ENCODE measurements at regions not wholly inside any gene's neighbourhood (a gene's known extent, or its start where the extent isn't known, plus 50 kb on each side); places are given as distances from the start of the nearest gene placed in this dataset.
"Not testable (repeated sequence)": the region's sequence is repeated elsewhere in the genome, so short reads cannot be mapped to it uniquely, and the experiment has no call there.

DNA sequence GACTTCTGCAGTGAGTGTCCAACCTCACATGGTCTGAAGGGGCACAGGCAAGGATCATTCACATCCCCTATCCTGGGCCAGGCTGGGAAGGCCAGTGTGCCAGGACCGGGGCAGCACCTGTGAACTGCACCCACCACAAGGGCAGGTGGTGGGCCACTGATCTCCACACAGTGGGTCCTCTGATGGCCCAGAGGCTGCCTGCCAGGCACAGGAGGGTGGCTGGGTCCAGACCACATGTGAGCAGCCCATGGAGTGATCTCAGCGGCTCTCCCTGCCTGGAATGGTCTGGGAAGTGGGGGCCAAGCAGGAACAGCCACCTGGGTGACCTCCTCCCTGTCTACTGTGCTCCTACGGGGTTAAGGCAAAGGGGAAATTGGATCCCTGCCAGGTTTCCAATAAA lies 508.5 kb downstream of the FOXD4L4 start:
- not testable (repeated sequence) for H3K4me2 ChIP-seq; H4K20me1 ChIP-seq (ENCODE audit: insufficient read depth); H3K9ac ChIP-seq; H3K27me3 ChIP-seq (ENCODE audit: insufficient read depth, low read depth); H3K36me3 ChIP-seq (ENCODE audit: insufficient read depth); H3K4me3 ChIP-seq (IDR thresholded peaks at IDR 0.05; ENCODE audit: insufficient read depth, low read depth, low read length); H2AFZ ChIP-seq (ENCODE audit: low read depth); H3K4me1 ChIP-seq (ENCODE audit: low read depth, poor library complexity, severe bottlenecking); H3K79me2 ChIP-seq (ENCODE audit: insufficient read depth, low read depth); H3K27ac ChIP-seq

DNA sequence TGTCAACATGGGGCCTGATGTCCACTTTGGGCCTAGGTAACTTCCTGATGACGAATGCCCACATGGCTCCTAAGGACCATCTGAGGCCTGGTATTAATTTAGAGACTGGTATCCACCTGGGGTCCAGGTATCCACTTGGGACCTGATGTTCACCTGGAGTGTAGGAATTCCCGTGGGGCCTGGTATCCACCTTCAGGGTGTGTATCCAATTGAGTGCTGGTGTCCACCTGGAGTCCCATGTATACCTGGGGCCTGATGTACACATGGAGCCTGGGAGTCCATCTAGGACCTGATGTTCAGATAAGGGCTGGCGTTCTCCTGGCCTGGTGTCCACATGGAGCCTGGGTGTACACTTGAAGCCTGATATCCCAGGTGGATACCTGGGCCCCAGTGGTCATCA lies 520.6 kb downstream of the FOXD4L4 start:
- H3K36me3 ChIP-seq (ENCODE audit: insufficient read depth); H3K79me2 ChIP-seq (ENCODE audit: insufficient read depth, low read depth); H3K9ac ChIP-seq; H2AFZ ChIP-seq (ENCODE audit: low read depth); H3K4me3 ChIP-seq (IDR thresholded peaks at IDR 0.05; ENCODE audit: insufficient read depth, low read depth, low read length); H3K4me1 ChIP-seq (ENCODE audit: low read depth, poor library complexity, severe bottlenecking); H4K20me1 ChIP-seq (ENCODE audit: insufficient read depth); H3K27ac ChIP-seq; H3K4me2 ChIP-seq; H3K27me3 ChIP-seq (ENCODE audit: insufficient read depth, low read depth): not testable (repeated sequence)

DNA sequence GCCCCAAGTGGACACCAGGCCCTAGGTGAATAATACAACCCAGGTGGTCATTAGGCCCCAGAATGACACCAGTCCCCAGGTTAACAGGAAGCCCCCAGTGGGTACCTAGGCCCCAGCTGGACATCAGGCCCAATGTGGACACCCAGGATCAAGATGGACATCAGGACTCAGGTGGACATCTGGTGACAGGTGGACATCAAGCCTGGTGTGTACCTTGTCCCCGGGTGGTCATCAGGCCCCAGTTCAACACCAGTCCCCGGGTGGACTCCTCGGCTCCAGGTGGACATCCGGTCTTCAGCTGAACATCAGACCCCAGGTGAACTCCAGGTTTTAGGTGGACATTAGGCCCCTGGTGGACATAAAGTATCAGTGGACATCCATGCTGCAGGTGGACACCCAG lies 524.6 kb downstream of the FOXD4L4 start:
- not testable (repeated sequence) for H3K9ac ChIP-seq; H4K20me1 ChIP-seq (ENCODE audit: insufficient read depth); H3K27me3 ChIP-seq (ENCODE audit: insufficient read depth, low read depth); H3K27ac ChIP-seq; H3K79me2 ChIP-seq (ENCODE audit: insufficient read depth, low read depth); H3K4me1 ChIP-seq (ENCODE audit: low read depth, poor library complexity, severe bottlenecking); H3K4me3 ChIP-seq (IDR thresholded peaks at IDR 0.05; ENCODE audit: insufficient read depth, low read depth, low read length); H3K36me3 ChIP-seq (ENCODE audit: insufficient read depth); H3K4me2 ChIP-seq; H2AFZ ChIP-seq (ENCODE audit: low read depth)

DNA sequence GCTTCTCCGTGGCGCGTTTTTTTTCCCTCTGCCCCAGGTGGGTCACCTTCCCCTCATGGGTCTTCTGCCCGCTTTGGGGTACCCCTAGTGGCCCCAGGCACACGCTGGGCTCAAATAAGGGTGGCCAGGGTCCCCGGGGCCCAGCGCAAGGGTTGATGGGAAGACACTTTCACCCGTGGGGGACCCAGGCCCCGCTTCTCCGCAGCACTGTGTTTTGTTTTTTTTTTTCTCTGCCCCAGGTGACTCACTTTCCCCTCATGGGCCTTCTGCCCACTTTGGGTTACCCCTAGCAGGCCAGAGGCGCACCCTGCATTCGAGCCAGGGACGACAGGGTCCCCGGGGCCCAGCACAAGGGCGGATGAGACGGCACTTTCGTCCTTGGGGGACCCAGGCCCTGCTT lies 526.7 kb downstream of the FOXD4L4 start:
- H2AFZ ChIP-seq (ENCODE audit: low read depth); H3K27me3 ChIP-seq (ENCODE audit: insufficient read depth, low read depth); H3K27ac ChIP-seq; H3K9ac ChIP-seq; H4K20me1 ChIP-seq (ENCODE audit: insufficient read depth); H3K36me3 ChIP-seq (ENCODE audit: insufficient read depth); H3K79me2 ChIP-seq (ENCODE audit: insufficient read depth, low read depth); H3K4me2 ChIP-seq; H3K4me1 ChIP-seq (ENCODE audit: low read depth, poor library complexity, severe bottlenecking); H3K4me3 ChIP-seq (IDR thresholded peaks at IDR 0.05; ENCODE audit: insufficient read depth, low read depth, low read length): not testable (repeated sequence)

DNA sequence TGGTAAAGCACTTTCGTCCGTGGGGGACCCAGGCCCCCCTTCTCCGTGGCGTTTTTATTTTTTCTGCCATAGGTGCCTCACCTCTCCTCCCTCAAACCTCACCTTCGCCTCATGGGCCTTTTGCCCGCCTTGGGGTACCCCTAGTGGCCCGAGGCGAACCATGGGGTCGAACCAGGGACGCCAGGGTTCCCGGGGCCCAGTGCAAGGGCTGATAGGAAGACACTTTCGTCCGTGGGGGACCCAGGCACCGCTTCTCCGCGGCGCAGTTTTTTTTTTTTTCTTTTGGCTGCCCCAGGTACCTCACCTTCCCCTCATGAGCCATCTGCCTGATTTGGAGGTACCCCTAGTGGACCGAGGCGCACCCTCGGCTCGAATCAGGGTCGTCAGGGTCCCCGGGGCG lies 527.8 kb downstream of the FOXD4L4 start:
- H3K27me3 ChIP-seq (ENCODE audit: insufficient read depth, low read depth); H3K4me2 ChIP-seq; H3K36me3 ChIP-seq (ENCODE audit: insufficient read depth); H3K4me3 ChIP-seq (IDR thresholded peaks at IDR 0.05; ENCODE audit: insufficient read depth, low read depth, low read length); H4K20me1 ChIP-seq (ENCODE audit: insufficient read depth); H3K79me2 ChIP-seq (ENCODE audit: insufficient read depth, low read depth); H3K27ac ChIP-seq; H3K9ac ChIP-seq; H3K4me1 ChIP-seq (ENCODE audit: low read depth, poor library complexity, severe bottlenecking); H2AFZ ChIP-seq (ENCODE audit: low read depth): not testable (repeated sequence)

DNA sequence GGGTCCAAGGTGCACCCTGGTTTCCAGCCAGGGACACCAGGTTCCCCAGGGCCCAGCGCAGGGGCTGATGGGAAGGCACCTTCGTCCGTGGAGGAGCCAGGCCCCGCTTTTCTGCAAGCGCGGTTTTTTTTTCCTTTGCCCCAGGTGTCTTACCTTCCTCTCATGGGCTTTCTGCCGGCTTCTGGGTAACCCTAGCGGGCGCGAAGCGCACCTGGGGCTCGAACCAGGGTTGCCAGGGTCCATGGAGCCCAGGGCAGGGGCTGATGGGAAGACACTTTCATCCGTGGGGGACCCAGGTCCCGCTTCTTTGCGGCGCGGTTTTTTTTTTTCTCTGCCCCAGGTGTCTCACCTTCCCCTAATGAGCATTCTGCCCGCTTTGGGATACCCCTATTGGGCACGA lies 529.3 kb downstream of the FOXD4L4 start:
- not testable (repeated sequence) for H3K4me2 ChIP-seq; H3K9ac ChIP-seq; H3K36me3 ChIP-seq (ENCODE audit: insufficient read depth); H3K4me3 ChIP-seq (IDR thresholded peaks at IDR 0.05; ENCODE audit: insufficient read depth, low read depth, low read length); H4K20me1 ChIP-seq (ENCODE audit: insufficient read depth); H3K27ac ChIP-seq; H3K27me3 ChIP-seq (ENCODE audit: insufficient read depth, low read depth); H2AFZ ChIP-seq (ENCODE audit: low read depth); H3K79me2 ChIP-seq (ENCODE audit: insufficient read depth, low read depth); H3K4me1 ChIP-seq (ENCODE audit: low read depth, poor library complexity, severe bottlenecking)

DNA sequence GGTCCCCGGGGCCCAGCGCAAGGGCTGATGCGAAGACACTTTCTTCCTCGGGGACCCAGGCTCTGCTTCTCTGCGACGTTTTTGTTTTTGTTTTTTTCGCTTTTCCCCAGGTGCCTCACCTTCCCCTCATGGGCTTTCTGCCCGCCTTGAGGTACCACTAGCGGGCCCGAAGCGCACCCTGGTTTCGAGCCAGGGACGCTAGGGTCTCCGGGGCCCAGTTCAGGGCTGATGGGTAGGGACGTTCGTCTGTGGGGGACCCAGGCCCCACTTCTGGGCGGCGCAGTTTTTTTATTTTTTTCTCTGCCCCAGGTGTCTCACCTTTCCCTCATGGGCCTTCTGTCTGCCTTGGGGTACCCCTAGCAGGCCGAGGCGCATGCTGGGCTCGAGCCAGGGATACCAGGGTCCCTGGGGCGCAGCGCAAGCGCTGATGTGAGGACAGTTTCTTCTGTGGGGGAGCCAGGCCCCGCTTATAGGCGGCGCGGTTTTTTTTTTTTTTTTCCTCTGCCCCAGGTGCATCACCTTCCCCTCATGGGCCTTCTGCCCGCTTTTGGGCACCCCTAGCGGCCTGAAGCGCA lies 530.0 kb downstream of the FOXD4L4 start:
- not testable (repeated sequence) for H3K27me3 ChIP-seq (ENCODE audit: insufficient read depth, low read depth); H2AFZ ChIP-seq (ENCODE audit: low read depth); H3K36me3 ChIP-seq (ENCODE audit: insufficient read depth); H3K9ac ChIP-seq; H3K4me1 ChIP-seq (ENCODE audit: low read depth, poor library complexity, severe bottlenecking); H3K4me2 ChIP-seq; H4K20me1 ChIP-seq (ENCODE audit: insufficient read depth); H3K79me2 ChIP-seq (ENCODE audit: insufficient read depth, low read depth); H3K27ac ChIP-seq; H3K4me3 ChIP-seq (IDR thresholded peaks at IDR 0.05; ENCODE audit: insufficient read depth, low read depth, low read length)

DNA sequence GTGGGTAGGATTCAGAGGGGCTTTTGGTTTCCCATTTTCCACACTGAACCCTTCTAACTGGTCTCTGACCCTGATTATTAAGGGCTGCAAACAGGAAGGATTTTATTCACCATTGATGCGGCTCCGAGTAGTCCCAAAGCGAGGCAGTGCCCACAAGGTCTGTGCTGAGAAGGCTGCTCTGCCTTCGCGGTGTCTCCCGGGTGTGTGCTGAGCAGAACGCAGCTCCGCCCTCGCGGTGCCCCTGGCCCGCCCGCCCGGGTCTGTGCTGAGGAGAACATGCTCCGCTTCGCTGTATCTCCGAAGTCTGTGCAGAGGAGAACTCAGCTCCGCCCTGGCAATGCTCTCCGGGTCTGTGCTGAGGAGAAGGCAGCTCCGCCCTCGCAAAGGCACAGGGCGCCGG lies 530.7 kb downstream of the FOXD4L4 start:
- not testable (repeated sequence) for H3K4me3 ChIP-seq (IDR thresholded peaks at IDR 0.05; ENCODE audit: insufficient read depth, low read depth, low read length); H2AFZ ChIP-seq (ENCODE audit: low read depth); H3K27me3 ChIP-seq (ENCODE audit: insufficient read depth, low read depth); H3K36me3 ChIP-seq (ENCODE audit: insufficient read depth); H3K4me2 ChIP-seq; H3K4me1 ChIP-seq (ENCODE audit: low read depth, poor library complexity, severe bottlenecking); H3K27ac ChIP-seq; H3K79me2 ChIP-seq (ENCODE audit: insufficient read depth, low read depth); H4K20me1 ChIP-seq (ENCODE audit: insufficient read depth); H3K9ac ChIP-seq

DNA sequence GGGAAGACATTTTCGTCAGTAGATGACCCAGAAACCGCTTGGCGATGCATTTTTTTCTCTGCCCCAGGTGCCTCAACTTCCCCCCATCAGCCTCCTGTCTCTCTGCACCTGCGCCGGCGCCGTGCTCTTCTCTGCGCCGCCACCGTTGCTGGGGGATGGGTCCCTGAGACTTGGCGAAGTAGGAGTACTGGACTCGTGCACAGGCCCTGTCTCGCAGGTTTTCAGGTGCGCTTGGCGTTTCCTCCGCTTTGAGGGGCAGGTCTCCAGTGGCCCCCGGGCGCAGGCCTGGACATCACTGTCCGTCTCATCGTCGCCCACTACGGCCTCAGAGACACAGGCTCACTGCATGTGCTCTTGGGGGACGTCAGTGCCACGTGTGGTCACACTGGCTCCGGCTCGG lies 532.1 kb downstream of the FOXD4L4 start:
- H3K36me3 ChIP-seq (ENCODE audit: insufficient read depth); H3K4me2 ChIP-seq: not testable (repeated sequence)

DNA sequence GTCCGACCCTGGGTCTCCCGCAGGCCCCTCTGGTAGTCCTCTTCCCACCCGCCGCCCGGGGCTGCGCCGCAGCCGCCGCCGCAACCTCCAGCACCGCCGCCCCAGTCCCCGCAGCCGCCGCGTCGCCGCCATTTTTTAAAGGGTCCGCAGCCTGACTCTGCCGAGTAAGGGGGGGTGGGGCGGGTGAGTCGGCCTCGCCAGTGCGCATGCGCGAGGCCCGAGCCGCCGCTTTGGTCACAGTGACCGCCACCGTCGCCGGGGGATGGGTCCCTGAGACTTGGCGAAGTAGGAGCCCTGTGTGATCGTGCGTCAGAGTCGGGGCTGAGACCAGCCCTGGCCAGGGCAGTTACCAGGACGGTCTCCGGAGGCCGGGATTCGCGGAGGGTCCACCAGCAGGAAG lies 532.8 kb downstream of the FOXD4L4 start:
- Histone ChIP-seq H2AFZ (ENCODE audit: low read depth) (peak overlapping the region; percentile 44; the same call in 1 of the 2 replicates), H3K27ac (peak overlapping the region; percentile 52), H3K9ac (peak overlapping the region; percentile 59; the same call in 1 of the 2 replicates)
- not testable (repeated sequence) for H3K4me3 ChIP-seq (IDR thresholded peaks at IDR 0.05; ENCODE audit: insufficient read depth, low read depth, low read length); H3K36me3 ChIP-seq (ENCODE audit: insufficient read depth); H3K4me1 ChIP-seq (ENCODE audit: low read depth, poor library complexity, severe bottlenecking); H3K4me2 ChIP-seq; H3K79me2 ChIP-seq (ENCODE audit: insufficient read depth, low read depth); H3K27me3 ChIP-seq (ENCODE audit: insufficient read depth, low read depth); H4K20me1 ChIP-seq (ENCODE audit: insufficient read depth)

More for the DNA sequence above, 532.1 kb downstream of the FOXD4L4 start:
- H3K27me3 ChIP-seq (ENCODE audit: insufficient read depth, low read depth); H2AFZ ChIP-seq (ENCODE audit: low read depth); H3K4me3 ChIP-seq (IDR thresholded peaks at IDR 0.05; ENCODE audit: insufficient read depth, low read depth, low read length); H4K20me1 ChIP-seq (ENCODE audit: insufficient read depth); H3K79me2 ChIP-seq (ENCODE audit: insufficient read depth, low read depth); H3K9ac ChIP-seq; H3K4me1 ChIP-seq (ENCODE audit: low read depth, poor library complexity, severe bottlenecking); H3K27ac ChIP-seq: not testable (repeated sequence)

DNA sequence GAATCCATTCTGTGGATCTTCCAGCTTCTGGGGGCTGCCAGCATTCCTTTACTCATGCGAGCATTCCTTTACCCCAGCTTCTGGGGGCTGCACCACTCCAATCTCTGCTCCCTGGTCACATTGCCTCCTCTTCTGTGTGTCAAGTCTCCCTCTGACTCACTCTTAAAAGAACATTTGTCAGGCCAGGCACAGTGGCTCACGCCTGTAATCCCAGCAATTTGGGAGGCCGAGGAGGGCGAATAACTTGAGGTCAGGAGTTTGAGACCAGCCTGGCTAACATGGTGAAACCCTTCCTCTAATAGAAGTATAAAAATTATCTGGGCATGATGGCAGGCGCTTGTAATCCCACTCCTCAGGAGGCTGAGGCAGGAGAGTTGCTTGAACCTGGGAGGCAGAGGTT lies 541.9 kb downstream of the FOXD4L4 start:
- not testable (repeated sequence) for H3K9ac ChIP-seq; H3K4me3 ChIP-seq (IDR thresholded peaks at IDR 0.05; ENCODE audit: insufficient read depth, low read depth, low read length); H3K4me2 ChIP-seq; H4K20me1 ChIP-seq (ENCODE audit: insufficient read depth); H3K27ac ChIP-seq; H3K4me1 ChIP-seq (ENCODE audit: low read depth, poor library complexity, severe bottlenecking); H3K79me2 ChIP-seq (ENCODE audit: insufficient read depth, low read depth); H2AFZ ChIP-seq (ENCODE audit: low read depth); H3K36me3 ChIP-seq (ENCODE audit: insufficient read depth); H3K27me3 ChIP-seq (ENCODE audit: insufficient read depth, low read depth)
